Endodermal cell (in vitro differentiated cells): ENCODE measurements at regions not wholly inside any gene's neighbourhood (a gene's known extent, or its start where the extent isn't known, plus 50 kb on each side); places are given as distances from the start of the nearest gene placed in this dataset.

Source experiments
- DNase-seq: peaks from one replicate; pipeline ENCODE4 v3.0.0-alpha.2; 2017
- H3K27ac ChIP-seq: 2 replicates; pipeline ENCODE4 v1.5.1; 2013; ENCODE audit warnings: mild to moderate bottlenecking, low read depth, low read length, moderate library complexity
- H3K27me3 ChIP-seq: 2 replicates; pipeline ENCODE4 v1.6.1; 2013; ENCODE audit warnings: mild to moderate bottlenecking, low read length, moderate library complexity; ENCODE audit not compliant: insufficient read depth, control insufficient read depth, poor library complexity, severe bottlenecking
- H3K36me3 ChIP-seq: 2 replicates; pipeline ENCODE4 v1.7.0; 2013; ENCODE audit warnings: mild to moderate bottlenecking, low read length, moderate library complexity; ENCODE audit not compliant: control insufficient read depth, insufficient read depth
- H3K4me1 ChIP-seq: one replicate; pipeline ENCODE4 v1.7.0; 2013; ENCODE audit warnings: low read length; ENCODE audit not compliant: control insufficient read depth, insufficient read depth
- H3K4me3 ChIP-seq: 2 replicates; pipeline ENCODE4 v1.5.1; 2013; ENCODE audit warnings: mild to moderate bottlenecking, low read length, moderate library complexity
- H3K9ac ChIP-seq: 2 replicates; pipeline ENCODE4 v1.6.1; 2013; ENCODE audit warnings: mild to moderate bottlenecking, low read length, moderate library complexity; ENCODE audit not compliant: poor library complexity, severe bottlenecking; ENCODE audit errors: extremely low read depth
- H3K9me3 ChIP-seq: 2 replicates; pipeline ENCODE4 v1.6.1; 2013; ENCODE audit warnings: mild to moderate bottlenecking, low read length, moderate library complexity; ENCODE audit not compliant: control insufficient read depth
- H3K27ac Mint-ChIP-seq: 2 replicates; pipeline ENCODE4 v1.8.0; 2020; ENCODE audit warnings: mixed read lengths
- H3K27me3 Mint-ChIP-seq: 2 replicates; pipeline ENCODE4 v1.8.0; 2021; ENCODE audit warnings: mild to moderate bottlenecking, mixed read lengths; ENCODE audit not compliant: insufficient read depth
- H3K36me3 Mint-ChIP-seq: 2 replicates; pipeline ENCODE4 v1.8.0; 2020; ENCODE audit warnings: low read depth, mixed read lengths
- H3K4me1 Mint-ChIP-seq: 2 replicates; pipeline ENCODE4 v1.8.0; 2020; ENCODE audit warnings: mixed read lengths
- H3K4me3 Mint-ChIP-seq: 2 replicates; pipeline ENCODE4 v1.8.0; 2020; ENCODE audit warnings: mild to moderate bottlenecking, moderate library complexity, mixed read lengths
- H3K9me3 Mint-ChIP-seq: 2 replicates; pipeline ENCODE4 v1.8.0; 2020; ENCODE audit warnings: mild to moderate bottlenecking, mixed read lengths
- CTCF ChIP-seq: fragments of 200-600 bp; sonication (generic); conservative IDR thresholded peaks from 2 replicates; pipeline ENCODE4 v1.5.0; 2021; ENCODE audit warnings: antibody characterized with exemption, mild to moderate bottlenecking
- WGBS, 2 experiments: methylation state at CpG; one replicate each; pipeline versions ENCODE4 v1.1.5 to v1.1.7; 2013; ENCODE audit warnings: missing lambda C conversion rate in 2 of 2, mixed read lengths in 1 of 2; ENCODE audit not compliant: insufficient coverage in 1 of 2, insufficient read length in 1 of 2; 5-methylcytosine and 5-hydroxymethylcytosine counted together

DNA sequence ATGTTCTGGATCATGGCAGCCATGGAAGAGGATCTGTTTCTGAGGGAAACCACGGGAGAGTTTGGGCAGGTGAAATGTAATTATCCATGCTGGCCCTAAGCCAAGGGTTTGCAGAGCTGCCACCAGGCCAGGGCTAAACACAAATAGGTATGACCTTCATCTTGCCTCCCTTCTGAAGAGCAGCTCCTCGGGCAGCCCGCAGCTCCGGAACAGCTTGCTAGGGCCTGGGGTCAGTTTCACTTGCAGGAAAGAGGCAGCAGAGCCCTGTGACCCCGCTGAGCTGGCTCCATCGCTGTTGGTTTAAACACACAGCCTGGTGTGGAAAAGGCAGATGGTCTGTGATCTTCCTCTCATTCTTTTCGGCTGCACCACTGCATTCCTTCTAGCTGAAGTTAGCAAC, 141.4 kb downstream of the TMEM38B start:
- Histone ChIP-seq H3K36me3 (no peaks in the 10 kb centered on the region), H3K9me3 (no peaks in the 10 kb centered on the region), H3K4me3 (no peak overlapping the region), H3K9ac (no peak overlapping the region), H3K4me1 (peaks cover 22% of the 10 kb centered on the region), H3K27me3 (peaks cover 38% of the 10 kb centered on the region), H3K27ac (no peak overlapping the region)
- H3K4me1 Mint-ChIP-seq = peaks cover 31% of the 10 kb centered on the region
- H3K4me3 Mint-ChIP-seq = no peak overlapping the region
- no peak for TF ChIP-seq CTCF
- peak; percentile 67 for DNase-seq
- no peak overlapping the region for H3K27ac Mint-ChIP-seq
- peaks cover 45% of the 10 kb centered on the region for H3K27me3 Mint-ChIP-seq
- H3K36me3 Mint-ChIP-seq = no peaks in the 10 kb centered on the region
- H3K9me3 Mint-ChIP-seq = no peaks in the 10 kb centered on the region
- WGBS, 2 experiments = 67 to 78% methylated on average over 7 of the region's 7 CpGs

- H3K27ac ChIP-seq = no peak overlapping the region
- H3K4me1 Mint-ChIP-seq = peaks cover 31% of the 10 kb centered on the region
- TF ChIP-seq CTCF = no peak
- H3K27me3 ChIP-seq = peaks cover 38% of the 10 kb centered on the region
- no peaks in the 10 kb centered on the region for H3K9me3 ChIP-seq
- H3K4me1 ChIP-seq = peaks cover 22% of the 10 kb centered on the region
- H3K36me3 Mint-ChIP-seq = no peaks in the 10 kb centered on the region
- no peaks in the 10 kb centered on the region for H3K36me3 ChIP-seq
- no peak overlapping the region for H3K27ac Mint-ChIP-seq
- H3K4me3 ChIP-seq = no peak overlapping the region
- no peaks in the 10 kb centered on the region for H3K9me3 Mint-ChIP-seq
- peaks cover 39% of the 10 kb centered on the region for H3K27me3 Mint-ChIP-seq
- no peak for DNase-seq
- 89 to 94% methylated on average over 7 to 10 of the region's 10 CpGs for WGBS, 2 experiments
- no peak overlapping the region for H3K9ac ChIP-seq
- no peak overlapping the region for H3K4me3 Mint-ChIP-seq
These were observed 142.8 kb downstream of the TMEM38B start for GRCh38 chr9:105836936-105837660.

GRCh38 chr9:105841562-105841961, 147.2 kb downstream of the TMEM38B start:
- WGBS, 2 experiments = 76 to 83% methylated on average over 1 of the region's 1 CpG
- Mint-ChIP-seq H3K4me3 (no peak overlapping the region), H3K27me3 (peaks cover 19% of the 10 kb centered on the region)

More at GRCh38 chr9:105841562-105841961, 147.2 kb downstream of the TMEM38B start:
- no peaks in the 10 kb centered on the region for H3K4me1 ChIP-seq
- no peaks in the 10 kb centered on the region for H3K9me3 Mint-ChIP-seq
- no peak overlapping the region for H3K27ac Mint-ChIP-seq
- H3K27ac ChIP-seq = no peak overlapping the region
- peaks cover 20% of the 10 kb centered on the region for H3K27me3 ChIP-seq
- no peak overlapping the region for H3K9ac ChIP-seq
- no peak for DNase-seq
- H3K4me3 ChIP-seq = no peak overlapping the region
- H3K36me3 ChIP-seq = no peaks in the 10 kb centered on the region
- H3K4me1 Mint-ChIP-seq = peaks cover 5% of the 10 kb centered on the region
- no peak for TF ChIP-seq CTCF
- no peaks in the 10 kb centered on the region for H3K36me3 Mint-ChIP-seq
- H3K9me3 ChIP-seq = no peaks in the 10 kb centered on the region
